Neuronal stem cell (in vitro differentiated cells): ENCODE measurements at regions not wholly inside any gene's neighbourhood (a gene's known extent, or its start where the extent isn't known, plus 50 kb on each side); places are given as distances from the start of the nearest gene placed in this dataset.

ENCODE experiments used
- DNase-seq: peaks from one replicate; pipeline ENCODE4 v3.0.0-alpha.2; 2013; ENCODE audit warnings: low spot score
- H2AFZ ChIP-seq: one replicate; pipeline ENCODE4 v1.6.1; 2013; ENCODE audit warnings: mild to moderate bottlenecking, low read length, inconsistent platforms
- H2AK5ac ChIP-seq: 2 replicates; pipeline ENCODE4 v1.6.1; 2013; ENCODE audit warnings: low read depth, mild to moderate bottlenecking, inconsistent platforms, low read length, moderate library complexity, mixed read lengths
- H2BK120ac ChIP-seq: 2 replicates; pipeline ENCODE4 v1.6.1; 2013; ENCODE audit warnings: low read depth, mild to moderate bottlenecking, inconsistent platforms, low read length, moderate library complexity, mixed read lengths
- H2BK12ac ChIP-seq: one replicate; pipeline ENCODE4 v1.6.1; 2013; ENCODE audit warnings: low read length, inconsistent platforms
- H2BK15ac ChIP-seq: 2 replicates; pipeline ENCODE4 v1.6.1; 2013; ENCODE audit warnings: mild to moderate bottlenecking, low read length, inconsistent platforms, mixed read lengths
- H2BK5ac ChIP-seq: one replicate; pipeline ENCODE4 v1.6.1; 2013; ENCODE audit warnings: inconsistent platforms, mild to moderate bottlenecking, low read length, moderate library complexity
- H3K14ac ChIP-seq: one replicate; pipeline ENCODE4 v1.6.1; 2013; ENCODE audit warnings: low read length, inconsistent platforms
- H3K18ac ChIP-seq: 2 replicates; pipeline ENCODE4 v1.6.1; 2013; ENCODE audit warnings: low read length, inconsistent platforms
- H3K23ac ChIP-seq: 2 replicates; pipeline ENCODE4 v1.6.1; 2013; ENCODE audit warnings: low read depth, mild to moderate bottlenecking, mixed read lengths, low read length, inconsistent platforms; ENCODE audit not compliant: poor library complexity
- H3K27ac ChIP-seq: replicated peaks from 3 replicates; pipeline ENCODE4 v1.5.1; 2013; ENCODE audit warnings: low read length, inconsistent platforms
- H3K27me3 ChIP-seq, 3 experiments: 2 replicates each; pipeline ENCODE4 v1.6.1; 2013; ENCODE audit warnings: low read length in 3 of 3, mild to moderate bottlenecking in 2 of 3, inconsistent platforms in 1 of 3, low read depth in 1 of 3, mixed read lengths in 1 of 3, moderate library complexity in 1 of 3; ENCODE audit not compliant: control insufficient read depth in 3 of 3, insufficient read depth in 3 of 3
- H3K36me3 ChIP-seq, 2 donors: replicated peaks in 1 of 2; 2 replicates each; pipeline ENCODE4 v1.6.1; 2013; ENCODE audit warnings: low read length in 2 of 2; ENCODE audit not compliant: control insufficient read depth in 2 of 2, insufficient read depth in 2 of 2
- H3K4ac ChIP-seq: 2 replicates; pipeline ENCODE4 v1.6.1; 2013; ENCODE audit warnings: inconsistent platforms, mild to moderate bottlenecking, low read length, moderate library complexity
- H3K4me1 ChIP-seq, 2 donors: 1 replicate in 1 of 2; 2 replicates in 1 of 2; pipeline ENCODE4 v1.6.1; 2013; ENCODE audit warnings: low read length in 2 of 2, low read depth in 1 of 2; ENCODE audit not compliant: control insufficient read depth in 2 of 2, insufficient read depth in 1 of 2
- H3K4me2 ChIP-seq: one replicate; pipeline ENCODE4 v1.6.1; 2013; ENCODE audit warnings: mild to moderate bottlenecking, low read length, inconsistent platforms; ENCODE audit not compliant: insufficient read depth, poor library complexity, severe bottlenecking
- H3K4me3 ChIP-seq, 2 donors: 2 replicates each; pipeline ENCODE4 v1.5.1; 2013; ENCODE audit warnings: low read length in 2 of 2, mild to moderate bottlenecking in 2 of 2, inconsistent platforms in 1 of 2, moderate library complexity in 1 of 2
- H3K79me1 ChIP-seq: one replicate; pipeline ENCODE4 v1.6.1; 2013; ENCODE audit warnings: low read depth, mild to moderate bottlenecking, inconsistent platforms, low read length, moderate library complexity
- H3K9ac ChIP-seq: one replicate; pipeline ENCODE4 v1.6.1; 2013; ENCODE audit warnings: mild to moderate bottlenecking, low read depth, low read length, inconsistent platforms; ENCODE audit not compliant: poor library complexity
- H3K9me3 ChIP-seq, 2 donors: replicated peaks in 1 of 2; 2 replicates each; pipeline versions ENCODE3 to v1.6.1; 2013; ENCODE audit warnings: low read length in 2 of 2, mild to moderate bottlenecking in 2 of 2, inconsistent platforms in 1 of 2, low read depth in 1 of 2, mixed read lengths in 1 of 2, moderate library complexity in 1 of 2; ENCODE audit not compliant: control insufficient read depth in 2 of 2, insufficient read depth in 1 of 2
- H4K8ac ChIP-seq: one replicate; pipeline ENCODE4 v1.6.1; 2013; ENCODE audit warnings: low read depth, mild to moderate bottlenecking, inconsistent platforms, low read length, moderate library complexity
- H4K91ac ChIP-seq: one replicate; pipeline ENCODE4 v1.6.1; 2013; ENCODE audit warnings: low read length, low read depth, mild to moderate bottlenecking, inconsistent platforms; ENCODE audit not compliant: poor library complexity
- WGBS, 2 donors: extraction: QIAGEN DNeasy Blood & Tissue Kit; methylation state at CpG; one replicate each; pipeline ENCODE4 v1.1.7; 2013; ENCODE audit warnings: missing lambda C conversion rate in 2 of 2, mixed read lengths in 1 of 2; ENCODE audit not compliant: insufficient read length in 2 of 2, insufficient replicate concordance in 1 of 2; ENCODE audit errors: extremely low coverage in 2 of 2; 5-methylcytosine and 5-hydroxymethylcytosine counted together

- H2AFZ ChIP-seq = peak overlapping the region; percentile 18
Observed at GRCh38 chr12:72774023-72774422, 501.9 kb downstream of the TRHDE start.

GRCh38 chr12:72777806-72778205, 505.6 kb downstream of the TRHDE start:
- Histone ChIP-seq H3K4me3 (no peak overlapping the region), H2AK5ac (no peak overlapping the region), H3K4ac (no peak overlapping the region), H3K4me1 (no peaks in the 10 kb centered on the region), H2BK5ac (no peak overlapping the region), H3K4me2 (no peak overlapping the region), H2BK120ac (no peak overlapping the region), H4K91ac (no peak overlapping the region), H2BK15ac (no peak overlapping the region), H3K27me3 (no peaks in the 10 kb centered on the region), H3K36me3 (no peaks in the 10 kb centered on the region), H3K14ac (no peak overlapping the region), H4K8ac (no peak overlapping the region), H3K18ac (no peak overlapping the region), H2AFZ (no peak overlapping the region), H3K9me3 (no peaks in the 10 kb centered on the region), H3K79me1 (no peaks in the 10 kb centered on the region), H3K23ac (no peak overlapping the region), H3K9ac (no peak overlapping the region), H3K27ac (no peak overlapping the region), H2BK12ac (no peak overlapping the region)
- DNase-seq = no peak
- no CpG with 5 or more reads among the region's 1 CpG for WGBS, 2 donors

More at GRCh38 chr12:72774023-72774422, 501.9 kb downstream of the TRHDE start:
- no peak overlapping the region for H2BK120ac ChIP-seq
- no peaks in the 10 kb centered on the region for H3K9me3 ChIP-seq
- no peak for DNase-seq
- H4K8ac ChIP-seq = no peak overlapping the region
- H4K91ac ChIP-seq = no peak overlapping the region
- no peak overlapping the region for H3K9ac ChIP-seq
- no peak overlapping the region for H3K14ac ChIP-seq
- H3K4me1 ChIP-seq = no peaks in the 10 kb centered on the region
- no peak overlapping the region for H2BK5ac ChIP-seq
- H3K18ac ChIP-seq = no peak overlapping the region
- no peak overlapping the region for H3K23ac ChIP-seq
- H3K36me3 ChIP-seq = no peaks in the 10 kb centered on the region
- no peak overlapping the region for H3K4ac ChIP-seq
- H2AK5ac ChIP-seq = no peak overlapping the region
- no peaks in the 10 kb centered on the region for H3K79me1 ChIP-seq
- H3K27ac ChIP-seq = no peak overlapping the region
- no peaks in the 10 kb centered on the region for H3K27me3 ChIP-seq
- no peak overlapping the region for H2BK12ac ChIP-seq
- H2BK15ac ChIP-seq = no peak overlapping the region
- no peak overlapping the region for H3K4me3 ChIP-seq
- no peak overlapping the region for H3K4me2 ChIP-seq

GRCh38 chr12:72790273-72790672, 518.1 kb downstream of the TRHDE start:
- Histone ChIP-seq H2AK5ac (no peak overlapping the region), H2BK12ac (no peak overlapping the region), H3K9me3 (peaks cover 0 to under 1% of the 10 kb centered on the region in 2 donors), H3K4me1 (no peaks in the 10 kb centered on the region), H3K4me3 (no peak overlapping the region), H3K27ac (no peak overlapping the region), H3K9ac (no peak overlapping the region), H2AFZ (no peak overlapping the region), H3K4me2 (no peak overlapping the region), H4K91ac (no peak overlapping the region), H3K4ac (no peak overlapping the region), H2BK5ac (no peak overlapping the region), H3K27me3 (no peaks in the 10 kb centered on the region), H3K23ac (no peak overlapping the region), H4K8ac (no peak overlapping the region), H3K18ac (no peak overlapping the region), H3K36me3 (no peaks in the 10 kb centered on the region), H2BK15ac (no peak overlapping the region), H3K14ac (no peak overlapping the region), H2BK120ac (no peak overlapping the region), H3K79me1 (no peaks in the 10 kb centered on the region)
- whole genome bisulfite sequencing, 2 donors = no CpG with 5 or more reads among the region's 1 CpG
- no peak for DNase-seq

GRCh38 chr12:72792889-72793288, 520.7 kb downstream of the TRHDE start:
- H2AFZ ChIP-seq = no peak overlapping the region

More at GRCh38 chr12:72792889-72793288, 520.7 kb downstream of the TRHDE start:
- Histone ChIP-seq H3K4me2 (no peak overlapping the region), H2BK15ac (no peak overlapping the region), H4K8ac (no peak overlapping the region), H3K9ac (no peak overlapping the region), H2BK5ac (no peak overlapping the region), H3K18ac (no peak overlapping the region), H3K14ac (no peak overlapping the region), H3K79me1 (no peaks in the 10 kb centered on the region), H2BK12ac (no peak overlapping the region), H3K27me3 (no peaks in the 10 kb centered on the region), H3K27ac (no peak overlapping the region), H3K9me3 (peaks cover 0 to 2% of the 10 kb centered on the region in 2 donors), H3K4me1 (no peaks in the 10 kb centered on the region), H2AK5ac (no peak overlapping the region), H2BK120ac (no peak overlapping the region), H3K36me3 (no peaks in the 10 kb centered on the region), H3K23ac (no peak overlapping the region), H4K91ac (no peak overlapping the region), H3K4me3 (no peak overlapping the region), H3K4ac (no peak overlapping the region)
- WGBS, 2 donors = no CpG with 5 or more reads among the region's 3 CpGs
- no peak for DNase-seq
